H1 (cell line): ENCODE measurements at regions not wholly inside any gene's neighbourhood (a gene's known extent, or its start where the extent isn't known, plus 50 kb on each side); places are given as distances from the start of the nearest gene placed in this dataset.

Experiments used
- CTCF ChIA-PET: fragments of 300-600 bp; sonication (Branson Sonifier 250); formaldehyde crosslinking; loops from one replicate; lab custom pipeline; 2021; ENCODE audit not compliant: partially characterized antibody; lab: Charles Lee
- POLR2A ChIA-PET: fragments of 300-600 bp; sonication (Branson Sonifier 250); formaldehyde crosslinking; loops from one replicate; lab custom pipeline; 2021; ENCODE audit warnings: inconsistent platforms; ENCODE audit not compliant: partially characterized antibody; lab: Charles Lee
- DNase-seq, 2 experiments: peaks; one replicate each; pipeline versions ENCODE4 v3.0.0 to v3.0.0-alpha.2; 2010 to 2022; ENCODE audit warnings: low spot score in 2 of 2, low read depth in 1 of 2, mixed read lengths in 1 of 2
- FAIRE-seq: peaks from 2 replicates; lab custom pipeline; 2011; peaks lifted over from hg19 to GRCh38; lab: Jason Lieb, UNC
- H2AFZ ChIP-seq: 2 replicates; pipeline ENCODE4 v1.8.1; 2012; ENCODE audit warnings: low read length, inconsistent platforms
- H2AK5ac ChIP-seq: 2 replicates; pipeline ENCODE4 v1.6.1; 2013; ENCODE audit warnings: low read depth, low read length
- H2BK120ac ChIP-seq: replicated peaks from 2 replicates; pipeline ENCODE3; 2013; ENCODE audit warnings: low read depth, low read length, inconsistent platforms
- H2BK12ac ChIP-seq: 2 replicates; pipeline ENCODE4 v1.6.1; 2013; ENCODE audit warnings: low read depth, low read length
- H2BK15ac ChIP-seq: 2 replicates; pipeline ENCODE4 v1.6.1; 2013; ENCODE audit warnings: low read length
- H2BK20ac ChIP-seq: 2 replicates; pipeline ENCODE4 v1.6.1; 2013; ENCODE audit warnings: low read length
- H2BK5ac ChIP-seq: 2 replicates; pipeline ENCODE4 v1.6.1; 2013; ENCODE audit warnings: low read depth, low read length
- H3K14ac ChIP-seq: 2 replicates; pipeline ENCODE4 v1.6.1; 2013; ENCODE audit warnings: inconsistent platforms; ENCODE audit not compliant: insufficient read length
- H3K18ac ChIP-seq: 2 replicates; pipeline ENCODE4 v1.6.1; 2013; ENCODE audit warnings: low read length; ENCODE audit errors: extremely low read depth
- H3K23ac ChIP-seq: 2 replicates; pipeline ENCODE4 v1.6.1; 2013; ENCODE audit warnings: inconsistent platforms; ENCODE audit not compliant: insufficient read length
- H3K23me2 ChIP-seq: 2 replicates; pipeline ENCODE4 v1.6.1; 2013; ENCODE audit warnings: low read depth, low read length
- H3K27ac ChIP-seq: 2 replicates; pipeline ENCODE4 v1.6.1; 2011; ENCODE audit warnings: low read depth, low read length, inconsistent platforms
- H3K27me3 ChIP-seq, 4 experiments: replicated peaks in 1 of 4; 1 replicate in 1 of 4; 2 replicates in 3 of 4; pipeline versions ENCODE4 v1.6.1 to v1.8.1; 2011 to 2013; ENCODE audit warnings: low read length in 3 of 4, mild to moderate bottlenecking in 3 of 4, inconsistent platforms in 2 of 4, mixed read lengths in 2 of 4, moderate library complexity in 1 of 4; ENCODE audit not compliant: control insufficient read depth in 3 of 4, insufficient read depth in 3 of 4; ENCODE audit errors: extremely low read depth in 1 of 4
- H3K36me3 ChIP-seq, 4 experiments: 2 replicates each; pipeline versions ENCODE4 v1.6.1 to v1.8.1; 2011 to 2013; ENCODE audit warnings: mild to moderate bottlenecking in 4 of 4, low read length in 3 of 4, moderate library complexity in 2 of 4, control low read depth in 1 of 4, inconsistent platforms in 1 of 4; ENCODE audit not compliant: insufficient read depth in 4 of 4, control insufficient read depth in 2 of 4
- H3K4ac ChIP-seq: replicated peaks from 2 replicates; pipeline ENCODE3; 2013; ENCODE audit warnings: low read length, low read depth, mixed read lengths, inconsistent platforms; ENCODE audit not compliant: insufficient read length
- H3K4me1 ChIP-seq, 4 experiments: replicated peaks in 1 of 4; 1 replicate in 1 of 4; 2 replicates in 3 of 4; pipeline versions ENCODE4 v1.6.1 to v1.8.1; 2011 to 2013; ENCODE audit warnings: low read length in 3 of 4, inconsistent platforms in 2 of 4, mixed read lengths in 1 of 4; ENCODE audit not compliant: insufficient read depth in 4 of 4, control insufficient read depth in 3 of 4
- H3K4me2 ChIP-seq, 2 experiments: 2 replicates each; pipeline versions ENCODE4 v1.6.1 to v1.8.1; 2011 to 2013; ENCODE audit warnings: low read depth in 2 of 2, low read length in 2 of 2, control low read depth in 1 of 2, inconsistent platforms in 1 of 2, mild to moderate bottlenecking in 1 of 2; ENCODE audit not compliant: insufficient read depth in 1 of 2
- H3K4me3 ChIP-seq, 4 experiments: fragments of 200-600, 300-600 bp in 1 of 4; sonication (generic), shearing (Covaris generic), sonication (Bioruptor Twin) in 1 of 4; 2 replicates each; pipeline versions ENCODE4 v1.5.1 to v1.8.1; 2011 to 2016; ENCODE audit warnings: low read length in 4 of 4, low read depth in 3 of 4, control low read depth in 2 of 4, inconsistent platforms in 2 of 4, mild to moderate bottlenecking in 2 of 4, mixed read lengths in 1 of 4, moderate library complexity in 1 of 4; ENCODE audit not compliant: insufficient read depth in 2 of 4; ENCODE audit errors: extremely low read depth in 1 of 4
- H3K56ac ChIP-seq: replicated peaks from 2 replicates; pipeline ENCODE3; 2013; ENCODE audit warnings: low read depth, mild to moderate bottlenecking, mixed read lengths, low read length, inconsistent platforms; ENCODE audit not compliant: insufficient read length
- H3K79me1 ChIP-seq: 2 replicates; pipeline ENCODE4 v1.6.1; 2013; ENCODE audit warnings: low read depth, low read length, control low read depth
- H3K79me2 ChIP-seq, 2 experiments: 2 replicates each; pipeline versions ENCODE4 v1.6.1 to v1.8.1; 2012 to 2013; ENCODE audit warnings: low read length in 2 of 2, mild to moderate bottlenecking in 2 of 2, inconsistent platforms in 1 of 2; ENCODE audit not compliant: insufficient read depth in 2 of 2, control insufficient read depth in 1 of 2
- H3K9ac ChIP-seq, 4 experiments: replicated peaks in 1 of 4; 1 replicate in 1 of 4; 2 replicates in 3 of 4; pipeline versions ENCODE4 v1.6.1 to v1.8.1; 2011 to 2013; ENCODE audit warnings: low read depth in 3 of 4, low read length in 3 of 4, control low read depth in 2 of 4, mild to moderate bottlenecking in 2 of 4, moderate library complexity in 2 of 4, inconsistent platforms in 1 of 4; ENCODE audit errors: extremely low read depth in 1 of 4
- H3K9me3 ChIP-seq, 2 experiments: 2 replicates each; pipeline versions ENCODE4 v1.6.1 to v1.8.1; 2012 to 2013; ENCODE audit warnings: mild to moderate bottlenecking in 2 of 2, moderate library complexity in 2 of 2, control low read depth in 1 of 2, inconsistent platforms in 1 of 2, low read depth in 1 of 2, low read length in 1 of 2, mixed read lengths in 1 of 2; ENCODE audit not compliant: insufficient read depth in 2 of 2
- H4K20me1 ChIP-seq, 2 experiments: replicated peaks in 1 of 2; 2 replicates each; pipeline versions ENCODE3 to v1.8.1; 2011 to 2013; ENCODE audit warnings: inconsistent platforms in 2 of 2, low read length in 2 of 2, mild to moderate bottlenecking in 1 of 2; ENCODE audit not compliant: insufficient read depth in 2 of 2, control insufficient read depth in 1 of 2
- H4K5ac ChIP-seq: 2 replicates; pipeline ENCODE4 v1.6.1; 2013; ENCODE audit warnings: low read length, low read depth, mixed read lengths, inconsistent platforms; ENCODE audit not compliant: insufficient read length
- H4K8ac ChIP-seq: 2 replicates; pipeline ENCODE4 v1.8.0; 2013; ENCODE audit warnings: mild to moderate bottlenecking, moderate library complexity, low read length, inconsistent platforms; ENCODE audit not compliant: insufficient read depth; ENCODE audit errors: extremely low read depth
- H4K91ac ChIP-seq: replicated peaks from 2 replicates; pipeline ENCODE3; 2013; ENCODE audit warnings: low read length, mixed read lengths, inconsistent platforms; ENCODE audit not compliant: insufficient read length
- CHD2 ChIP-seq: IDR thresholded peaks from 2 replicates; pipeline ENCODE4 v1.6.1; 2012; ENCODE audit warnings: low read length, improper control_type of control experiment
- EZH2 ChIP-seq: fragments of 200-600 bp; sonication (generic); IDR thresholded peaks from 2 replicates; pipeline ENCODE4 v1.7.1; 2012; ENCODE audit warnings: low read depth, mild to moderate bottlenecking, moderate library complexity, low read length, inconsistent platforms; ENCODE audit not compliant: severe bottlenecking
- POLR2A ChIP-seq, 2 experiments: IDR thresholded peaks; 1 replicate in 1 of 2; 2 replicates in 1 of 2; pipeline ENCODE4 v1.6.1; 2011; ENCODE audit warnings: low read depth in 2 of 2, low read length in 2 of 2, mild to moderate bottlenecking in 2 of 2; ENCODE audit errors: control extremely low read depth in 1 of 2
- RAD21 ChIP-seq, 2 experiments: IDR thresholded peaks in 1 of 2; conservative IDR thresholded peaks in 1 of 2; 2 replicates each; pipeline ENCODE4 v1.6.1; 2011; ENCODE audit warnings: low read depth in 2 of 2, low read length in 2 of 2, improper control_type of control experiment in 1 of 2, inconsistent platforms in 1 of 2, mild to moderate bottlenecking in 1 of 2, moderate library complexity in 1 of 2
- WGBS, 2 experiments: shearing (Covaris generic) in 1 of 2; methylation state at CpG; one replicate each; pipeline versions ENCODE4 v1.1.6 to v1.1.7; 2013 to 2015; ENCODE audit warnings: low lambda C conversion rate in 2 of 2, mixed read lengths in 2 of 2, inconsistent platforms in 1 of 2, low coverage in 1 of 2, missing lambda C conversion rate in 1 of 2; ENCODE audit not compliant: insufficient replicate concordance in 2 of 2, insufficient coverage in 1 of 2, insufficient read length in 1 of 2; ENCODE audit errors: extremely low coverage in 1 of 2, missing lambda C conversion rate in 1 of 2; 5-methylcytosine and 5-hydroxymethylcytosine counted together
- TF ChIP-seq, protein P1 (sequence below), 3 experiments: IDR thresholded peaks; 1 replicate in 2 of 3; 2 replicates in 1 of 3; pipeline versions ENCODE4 v1.5.1 to v1.6.1; 2011; ENCODE audit warnings: low read length in 3 of 3, mild to moderate bottlenecking in 3 of 3, inconsistent platforms in 2 of 3, low read depth in 1 of 3, moderate library complexity in 1 of 3; ENCODE audit not compliant: insufficient read depth in 1 of 3; ENCODE audit errors: control extremely low read depth in 1 of 3

DNA sequence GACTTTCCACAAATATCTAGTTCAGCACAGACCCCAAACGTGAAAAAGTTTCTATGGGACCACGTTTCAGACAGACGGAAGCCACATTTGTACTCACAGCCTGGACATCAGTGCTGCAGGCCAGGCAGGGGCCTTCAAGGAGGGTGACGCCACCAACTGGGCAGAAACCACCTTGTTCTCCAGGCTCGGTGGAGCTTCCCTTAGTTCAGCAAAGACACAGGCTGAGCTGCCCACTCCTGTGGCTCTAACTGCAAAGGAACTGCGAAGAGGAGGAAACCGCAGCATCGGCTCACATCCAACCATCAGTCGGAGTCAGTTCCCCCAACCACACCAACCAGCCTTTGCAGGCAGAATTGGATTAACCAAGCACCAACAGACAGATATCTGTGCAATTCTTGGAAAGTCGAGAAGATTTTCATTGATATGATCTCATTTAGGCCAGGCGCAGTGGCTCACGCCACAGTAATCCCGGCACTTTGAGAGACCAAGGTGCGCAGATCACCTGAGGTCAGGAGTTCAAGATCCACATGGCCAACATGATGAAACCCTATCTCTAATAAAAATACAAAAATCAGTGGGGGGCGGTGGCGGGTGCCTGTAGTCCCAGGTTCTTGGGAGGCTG is 73.3 kb upstream of the CNEP1R1 start:
- POLR2A ChIA-PET, result no interaction called here
- no peak for DNase-seq
- no peak overlapping the region for H3K9ac ChIP-seq
- no peaks in the 10 kb centered on the region for H3K36me3 ChIP-seq
- H4K8ac ChIP-seq, result no peak overlapping the region
- H3K18ac ChIP-seq, result no peak overlapping the region
- no peak overlapping the region for H2BK15ac ChIP-seq
- WGBS, 2 experiments, result 87% methylated on average over 16 of the region's 16 CpGs; no CpG with 5 or more reads in 1 of the 2 experiments
- H2BK20ac ChIP-seq, result no peak overlapping the region; the same call in 1 of the 2 replicates
- no peak overlapping the region for H3K23ac ChIP-seq
- CTCF ChIA-PET, result interaction anchor here (0.8 kb wide), 1 partner anchor 29 kb away, joined by 5 read pairs; no protein-coding TSS in a partner anchor
- no peak overlapping the region for H3K4me3 ChIP-seq
- no peak overlapping the region for H3K4me2 ChIP-seq
- peak; percentile 7 for FAIRE-seq
- no peak overlapping the region for H4K91ac ChIP-seq
- no peaks in the 10 kb centered on the region for H3K79me1 ChIP-seq
- H3K27me3 ChIP-seq, result no peaks in the 10 kb centered on the region
- H3K4ac ChIP-seq, result no peak overlapping the region
- no peak overlapping the region for H2BK120ac ChIP-seq
- H3K4me1 ChIP-seq, result no peaks in the 10 kb centered on the region
- H2BK5ac ChIP-seq, result no peak overlapping the region; the same call in 1 of the 2 replicates
- peak overlapping the region; percentile 89; the same call in 1 of the 2 replicates for H2AFZ ChIP-seq
- H2AK5ac ChIP-seq, result no peak overlapping the region
- H2BK12ac ChIP-seq, result no peak overlapping the region
- no peak overlapping the region for H3K27ac ChIP-seq
- no peaks in the 10 kb centered on the region for H3K9me3 ChIP-seq
- no peak overlapping the region for H4K5ac ChIP-seq
- peak; percentile 36 to 42 for TF ChIP-seq RAD21 (IDR thresholded peaks at IDR 0.05 in 1 of 2, conservative IDR thresholded peaks at IDR 0.05 in 1 of 2; ENCODE audit: low read depth in 2 of 2, low read length in 2 of 2)
- no peak for TF ChIP-seq CHD2
- TF ChIP-seq, protein P1, sequence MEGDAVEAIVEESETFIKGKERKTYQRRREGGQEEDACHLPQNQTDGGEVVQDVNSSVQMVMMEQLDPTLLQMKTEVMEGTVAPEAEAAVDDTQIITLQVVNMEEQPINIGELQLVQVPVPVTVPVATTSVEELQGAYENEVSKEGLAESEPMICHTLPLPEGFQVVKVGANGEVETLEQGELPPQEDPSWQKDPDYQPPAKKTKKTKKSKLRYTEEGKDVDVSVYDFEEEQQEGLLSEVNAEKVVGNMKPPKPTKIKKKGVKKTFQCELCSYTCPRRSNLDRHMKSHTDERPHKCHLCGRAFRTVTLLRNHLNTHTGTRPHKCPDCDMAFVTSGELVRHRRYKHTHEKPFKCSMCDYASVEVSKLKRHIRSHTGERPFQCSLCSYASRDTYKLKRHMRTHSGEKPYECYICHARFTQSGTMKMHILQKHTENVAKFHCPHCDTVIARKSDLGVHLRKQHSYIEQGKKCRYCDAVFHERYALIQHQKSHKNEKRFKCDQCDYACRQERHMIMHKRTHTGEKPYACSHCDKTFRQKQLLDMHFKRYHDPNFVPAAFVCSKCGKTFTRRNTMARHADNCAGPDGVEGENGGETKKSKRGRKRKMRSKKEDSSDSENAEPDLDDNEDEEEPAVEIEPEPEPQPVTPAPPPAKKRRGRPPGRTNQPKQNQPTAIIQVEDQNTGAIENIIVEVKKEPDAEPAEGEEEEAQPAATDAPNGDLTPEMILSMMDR (IDR thresholded peaks at IDR 0.05; ENCODE audit: control extremely low read depth in 1 of 3, insufficient read depth in 1 of 3, low read depth in 1 of 3, low read length in 3 of 3), result peak in 2 of 3 experiments; percentile 31 to 33; a peak in 2 of 4 replicates
- TF ChIP-seq POLR2A (IDR thresholded peaks at IDR 0.05; ENCODE audit: control extremely low read depth in 1 of 2, low read depth in 2 of 2, low read length in 2 of 2), result no peak
- TF ChIP-seq EZH2, result no peak
- no peak overlapping the region for H3K56ac ChIP-seq
- H3K79me2 ChIP-seq, result no peaks in the 10 kb centered on the region
- no peak overlapping the region for H3K14ac ChIP-seq
- no peaks in the 10 kb centered on the region for H4K20me1 ChIP-seq
- H3K23me2 ChIP-seq, result no peaks in the 10 kb centered on the region
